Keratinocyte (primary cell): ENCODE measurements at regions not wholly inside any gene's neighbourhood (a gene's known extent, or its start where the extent isn't known, plus 50 kb on each side); places are given as distances from the start of the nearest gene placed in this dataset.

Experiments
- DNase-seq: peaks from one replicate; pipeline ENCODE4 v3.0.0-alpha.2; 2011; ENCODE audit warnings: low read depth, missing footprints, low spot score
- FAIRE-seq: peaks from 2 replicates; lab custom pipeline; 2011; peaks lifted over from hg19 to GRCh38; lab: Jason Lieb, UNC
- H2AFZ ChIP-seq: 2 replicates; pipeline ENCODE4 v1.6.0; 2012; ENCODE audit warnings: low read length, control low read depth, inconsistent platforms; ENCODE audit not compliant: control insufficient read depth
- H3K27ac ChIP-seq: 2 replicates; pipeline ENCODE4 v1.5.1; 2011; ENCODE audit warnings: low read length; ENCODE audit not compliant: control insufficient read depth, insufficient read depth
- H3K27me3 ChIP-seq: 3 replicates; pipeline ENCODE4 v1.6.0; 2011; ENCODE audit warnings: low read length; ENCODE audit not compliant: control insufficient read depth, insufficient read depth; ENCODE audit errors: extremely low read depth
- H3K36me3 ChIP-seq, 2 experiments: 2 replicates in 1 of 2; 3 replicates in 1 of 2; pipeline ENCODE4 v1.5.1; 2011; ENCODE audit warnings: low read length in 2 of 2, mild to moderate bottlenecking in 1 of 2; ENCODE audit not compliant: control insufficient read depth in 2 of 2, insufficient read depth in 2 of 2; ENCODE audit errors: extremely low read depth in 1 of 2
- H3K4me1 ChIP-seq: 3 replicates; pipeline ENCODE4 v1.5.1; 2011; ENCODE audit warnings: low read length; ENCODE audit not compliant: control insufficient read depth, insufficient read depth; ENCODE audit errors: extremely low read depth
- H3K4me2 ChIP-seq: 3 replicates; pipeline ENCODE4 v1.6.0; 2011; ENCODE audit warnings: low read depth, low read length; ENCODE audit not compliant: control insufficient read depth, insufficient read depth; ENCODE audit errors: extremely low read depth
- H3K4me3 ChIP-seq, 3 experiments: fragments of 200-600 bp in 1 of 3; sonication (generic) in 1 of 3; 2 replicates in 2 of 3; 3 replicates in 1 of 3; pipeline ENCODE4 v1.5.1; 2011 to 2016; ENCODE audit warnings: low read length in 3 of 3, mild to moderate bottlenecking in 3 of 3, control low read depth in 2 of 3, inconsistent platforms in 1 of 3, low read depth in 1 of 3, mixed read lengths in 1 of 3, mixed run types in 1 of 3, moderate library complexity in 1 of 3; ENCODE audit not compliant: control insufficient read depth in 2 of 3, insufficient read depth in 2 of 3; ENCODE audit errors: extremely low read depth in 1 of 3
- H3K79me2 ChIP-seq: 2 replicates; pipeline ENCODE4 v1.6.0; 2012; ENCODE audit warnings: low read length; ENCODE audit not compliant: control insufficient read depth, insufficient read depth
- H3K9ac ChIP-seq: 3 replicates; pipeline ENCODE4 v1.6.0; 2011; ENCODE audit warnings: low read length; ENCODE audit not compliant: control insufficient read depth, insufficient read depth; ENCODE audit errors: extremely low read depth
- H3K9me1 ChIP-seq: 3 replicates; pipeline ENCODE4 v1.6.0; 2011; ENCODE audit warnings: low read length; ENCODE audit not compliant: control insufficient read depth, insufficient read depth; ENCODE audit errors: extremely low read depth
- H3K9me3 ChIP-seq: 2 replicates; pipeline ENCODE4 v1.5.1; 2012; ENCODE audit warnings: low read depth, low read length; ENCODE audit not compliant: control insufficient read depth
- H4K20me1 ChIP-seq: 3 replicates; pipeline ENCODE4 v1.6.0; 2011; ENCODE audit warnings: low read length; ENCODE audit not compliant: control insufficient read depth, insufficient read depth; ENCODE audit errors: extremely low read depth
- EZH2 ChIP-seq: IDR thresholded peaks from one replicate; pipeline ENCODE4 v1.6.1; 2012; ENCODE audit warnings: inconsistent platforms, mild to moderate bottlenecking, low read length, moderate library complexity
- dilution Hi-C: fragments of 300-500 bp; cut with MboI; formaldehyde crosslinking; loops from one replicate; pipeline ENCODE4 v1.7.0; 2020; ENCODE audit warnings: low sequenced_read_pairs; ENCODE audit not compliant: extremely low pct_ligation_motif_present
- TF ChIP-seq, protein P1 (sequence below), 3 experiments: IDR thresholded peaks in 1 of 3; conservative IDR thresholded peaks in 1 of 3; optimal IDR thresholded peaks in 1 of 3; 2 replicates in 2 of 3; 3 replicates in 1 of 3; pipeline versions ENCODE3 to v1.5.1; 2011; ENCODE audit warnings: low read length in 3 of 3, mild to moderate bottlenecking in 3 of 3, moderate library complexity in 2 of 3, control low read depth in 1 of 3, inconsistent platforms in 1 of 3; ENCODE audit not compliant: insufficient read depth in 2 of 3; ENCODE audit errors: extremely low read depth in 1 of 3

DNA sequence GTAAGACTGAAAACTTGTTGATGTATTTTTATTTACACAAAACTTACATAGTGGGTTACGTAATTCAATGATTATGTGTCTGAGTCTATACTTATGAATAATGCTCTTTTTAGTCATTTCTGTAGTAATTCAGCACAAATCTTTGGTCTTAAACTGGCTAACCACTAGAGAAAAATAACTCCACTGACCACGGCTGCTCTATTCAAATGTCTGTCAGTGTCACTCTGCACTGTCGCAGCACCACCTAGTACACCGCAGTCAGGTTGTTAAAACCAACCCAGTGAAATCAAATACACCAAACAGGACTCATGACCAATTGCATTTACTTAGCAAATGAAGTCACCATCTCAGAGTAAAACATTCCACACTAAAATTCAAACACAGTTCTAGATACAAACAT lies 93.5 kb upstream of the CCDC28A start:
- no peak overlapping the region for H3K9ac ChIP-seq
- no peaks in the 10 kb centered on the region for H3K27me3 ChIP-seq
- H4K20me1 ChIP-seq: no peaks in the 10 kb centered on the region
- H3K79me2 ChIP-seq: peaks cover 89% of the 10 kb centered on the region
- TF ChIP-seq EZH2: no peak
- TF ChIP-seq, protein P1, sequence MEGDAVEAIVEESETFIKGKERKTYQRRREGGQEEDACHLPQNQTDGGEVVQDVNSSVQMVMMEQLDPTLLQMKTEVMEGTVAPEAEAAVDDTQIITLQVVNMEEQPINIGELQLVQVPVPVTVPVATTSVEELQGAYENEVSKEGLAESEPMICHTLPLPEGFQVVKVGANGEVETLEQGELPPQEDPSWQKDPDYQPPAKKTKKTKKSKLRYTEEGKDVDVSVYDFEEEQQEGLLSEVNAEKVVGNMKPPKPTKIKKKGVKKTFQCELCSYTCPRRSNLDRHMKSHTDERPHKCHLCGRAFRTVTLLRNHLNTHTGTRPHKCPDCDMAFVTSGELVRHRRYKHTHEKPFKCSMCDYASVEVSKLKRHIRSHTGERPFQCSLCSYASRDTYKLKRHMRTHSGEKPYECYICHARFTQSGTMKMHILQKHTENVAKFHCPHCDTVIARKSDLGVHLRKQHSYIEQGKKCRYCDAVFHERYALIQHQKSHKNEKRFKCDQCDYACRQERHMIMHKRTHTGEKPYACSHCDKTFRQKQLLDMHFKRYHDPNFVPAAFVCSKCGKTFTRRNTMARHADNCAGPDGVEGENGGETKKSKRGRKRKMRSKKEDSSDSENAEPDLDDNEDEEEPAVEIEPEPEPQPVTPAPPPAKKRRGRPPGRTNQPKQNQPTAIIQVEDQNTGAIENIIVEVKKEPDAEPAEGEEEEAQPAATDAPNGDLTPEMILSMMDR (optimal IDR thresholded peaks at IDR 0.05 in 1 of 3, IDR thresholded peaks at IDR 0.05 in 1 of 3, conservative IDR thresholded peaks at IDR 0.05 in 1 of 3; ENCODE audit: extremely low read depth in 1 of 3, insufficient read depth in 2 of 3, low read length in 3 of 3): no peak
- H3K9me3 ChIP-seq: no peaks in the 10 kb centered on the region
- dilution Hi-C loops: no loop called here
- no peak overlapping the region for H3K27ac ChIP-seq
- peaks cover 33% of the 10 kb centered on the region for H3K4me1 ChIP-seq
- H3K36me3 ChIP-seq: no peaks in the 10 kb centered on the region
- no peak overlapping the region for H3K4me2 ChIP-seq
- no peak overlapping the region for H2AFZ ChIP-seq
- FAIRE-seq: no peak
- no peaks in the 10 kb centered on the region for H3K9me1 ChIP-seq
- H3K4me3 ChIP-seq: no peak overlapping the region
- DNase-seq: no peak

DNA sequence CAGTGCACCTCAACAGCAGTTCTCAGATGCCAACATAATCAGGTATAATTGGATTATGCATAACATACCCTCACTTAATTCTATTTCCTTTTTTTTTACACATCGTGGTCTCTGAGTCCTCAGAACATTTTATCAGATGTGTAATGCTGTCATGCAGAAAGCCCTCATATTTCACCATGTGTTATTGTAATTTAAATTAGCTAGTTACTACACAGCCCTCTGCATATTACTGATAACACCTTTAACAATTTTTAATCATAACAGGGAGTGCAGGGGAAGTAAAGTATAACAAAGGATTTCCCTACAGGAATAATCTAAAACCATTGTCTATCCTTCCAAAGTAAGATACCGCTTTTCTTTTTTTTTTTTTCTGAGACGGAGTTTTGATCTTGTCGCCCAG lies 91.9 kb upstream of the CCDC28A start:
- no peak overlapping the region for H2AFZ ChIP-seq
- H3K4me2 ChIP-seq: no peak overlapping the region
- no peak overlapping the region for H3K9ac ChIP-seq
- peak overlapping the region; percentile 92 for H3K27ac ChIP-seq
- peaks cover 43% of the 10 kb centered on the region for H3K4me1 ChIP-seq
- H3K36me3 ChIP-seq: peaks cover 0 to under 1% of the 10 kb centered on the region in 2 experiments
- no peaks in the 10 kb centered on the region for H3K9me3 ChIP-seq
- dilution Hi-C loops: no loop called here
- H3K9me1 ChIP-seq: no peaks in the 10 kb centered on the region
- DNase-seq (no peak), FAIRE-seq (peak; percentile 57)
- no peak overlapping the region for H3K4me3 ChIP-seq
- no peaks in the 10 kb centered on the region for H4K20me1 ChIP-seq
- no peaks in the 10 kb centered on the region for H3K27me3 ChIP-seq
- peaks cover 86% of the 10 kb centered on the region for H3K79me2 ChIP-seq
- TF ChIP-seq, protein P1 (optimal IDR thresholded peaks at IDR 0.05 in 1 of 3, IDR thresholded peaks at IDR 0.05 in 1 of 3, conservative IDR thresholded peaks at IDR 0.05 in 1 of 3; ENCODE audit: extremely low read depth in 1 of 3, insufficient read depth in 2 of 3, low read length in 3 of 3): no peak
- TF ChIP-seq EZH2: no peak
